ENCODE measurements at regions not wholly inside any gene's neighbourhood (a gene's known extent, or its start where the extent isn't known, plus 50 kb on each side); places are given as distances from the start of the nearest gene placed in this dataset.

DNA sequence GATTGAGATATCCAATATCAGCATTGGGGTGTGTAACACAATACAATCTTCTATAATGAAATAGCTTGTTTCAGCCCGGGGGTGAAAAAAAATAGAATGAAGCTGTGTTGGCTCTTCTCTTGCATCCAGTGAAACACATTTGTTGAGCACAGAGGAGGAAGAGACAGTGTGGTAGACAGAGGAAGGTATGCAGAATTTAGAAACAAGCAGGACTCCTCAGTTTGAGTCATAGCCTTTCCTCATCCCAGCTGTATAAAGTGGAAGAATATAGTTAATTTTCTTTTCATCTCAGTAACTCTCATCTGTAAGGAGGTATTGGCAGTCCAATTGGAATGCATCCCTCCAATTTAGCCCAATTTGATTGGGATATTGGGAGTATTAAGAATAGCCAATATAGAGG is 302.2 kb upstream of the VLDLR start:
- DNase-seq: no peak

DNA sequence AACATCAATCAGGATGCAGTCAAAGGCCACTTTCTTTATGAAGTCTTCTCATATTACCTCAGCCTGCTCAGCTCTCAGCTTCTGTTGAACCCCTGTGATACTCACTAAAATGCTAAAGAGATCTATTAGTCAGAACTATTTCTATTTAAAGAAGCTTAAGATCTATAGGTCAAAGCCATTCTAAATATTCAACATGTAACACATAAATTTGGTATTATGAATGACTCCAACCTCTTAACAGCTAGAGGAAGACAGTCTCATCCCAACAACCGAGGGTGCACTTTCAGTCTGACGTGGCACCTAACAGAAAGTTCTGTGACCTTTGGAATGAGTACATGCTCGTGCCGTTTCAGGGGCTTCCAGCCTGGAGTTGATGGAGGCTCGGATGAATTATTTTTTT is 301.5 kb upstream of the VLDLR start:
- DNase-seq: no peak

DNA sequence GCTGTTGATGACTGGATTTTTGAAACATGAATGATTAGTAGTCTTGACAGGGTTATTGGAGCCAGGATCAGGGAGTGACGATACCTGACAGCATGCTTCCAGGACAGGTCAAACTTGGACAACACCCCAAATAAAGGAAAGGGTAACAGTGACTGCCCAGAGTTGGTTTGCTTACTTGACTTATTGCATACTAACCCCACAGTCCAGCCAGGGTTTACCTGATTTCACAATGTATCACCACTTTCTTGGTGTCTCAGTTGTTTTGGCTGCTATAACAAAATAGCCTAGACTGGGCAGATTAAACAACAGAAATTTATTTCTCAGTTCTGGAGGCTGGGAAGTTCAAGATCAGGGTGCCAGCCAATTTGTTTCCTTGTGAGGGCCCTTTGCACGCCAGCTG is 301.0 kb upstream of the VLDLR start:
- no peak for DNase-seq

DNA sequence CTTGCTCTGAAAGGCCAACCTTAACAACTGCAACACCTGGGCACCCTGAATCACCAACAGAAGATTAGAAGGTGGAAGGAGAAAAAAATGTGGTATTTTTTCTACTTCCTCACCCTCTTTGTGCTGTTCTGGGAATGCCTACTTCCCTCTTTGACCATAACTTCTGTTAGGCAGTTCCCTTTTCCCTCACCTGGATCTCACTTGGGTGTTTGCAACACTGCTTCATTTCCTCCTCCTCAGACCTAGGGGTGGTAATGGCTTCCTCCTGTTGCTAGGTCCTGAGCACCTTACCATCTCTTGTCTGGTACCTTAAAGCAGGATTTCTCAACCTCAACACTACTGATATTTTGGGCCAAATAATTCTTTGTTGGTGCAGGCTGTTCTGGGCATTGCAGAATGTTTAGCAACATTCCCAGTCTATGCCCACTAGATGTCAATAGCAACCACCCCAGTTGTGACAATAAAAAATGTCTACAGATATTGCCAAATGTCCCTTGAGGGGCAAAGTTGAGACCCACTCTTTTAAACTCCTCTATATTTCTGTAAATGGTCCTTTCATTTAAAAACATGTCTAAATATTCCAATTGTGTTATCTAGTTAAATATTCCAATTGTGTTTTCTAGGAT is 300.0 kb upstream of the VLDLR start:
- DNase-seq: no peak

DNA sequence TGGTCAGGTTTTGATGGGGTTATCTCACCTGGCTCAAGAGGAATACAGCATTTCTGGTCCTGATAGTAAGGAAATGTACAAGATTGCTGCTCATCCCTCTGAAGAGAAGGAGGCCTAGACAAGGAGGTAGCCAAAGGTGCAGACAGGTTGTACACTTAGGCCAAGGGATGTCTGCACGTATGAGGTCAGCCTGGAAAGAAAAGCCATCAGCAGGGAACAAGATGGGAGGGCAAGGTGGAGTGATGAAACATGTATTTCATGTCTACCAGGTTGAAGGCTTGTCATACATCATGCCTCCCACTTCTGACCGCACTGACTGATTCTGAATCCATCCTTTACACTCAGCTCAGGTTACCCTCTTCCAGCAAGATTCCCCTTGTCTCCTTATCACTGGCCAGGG is 296.8 kb upstream of the VLDLR start:
- no peak for DNase-seq

DNA sequence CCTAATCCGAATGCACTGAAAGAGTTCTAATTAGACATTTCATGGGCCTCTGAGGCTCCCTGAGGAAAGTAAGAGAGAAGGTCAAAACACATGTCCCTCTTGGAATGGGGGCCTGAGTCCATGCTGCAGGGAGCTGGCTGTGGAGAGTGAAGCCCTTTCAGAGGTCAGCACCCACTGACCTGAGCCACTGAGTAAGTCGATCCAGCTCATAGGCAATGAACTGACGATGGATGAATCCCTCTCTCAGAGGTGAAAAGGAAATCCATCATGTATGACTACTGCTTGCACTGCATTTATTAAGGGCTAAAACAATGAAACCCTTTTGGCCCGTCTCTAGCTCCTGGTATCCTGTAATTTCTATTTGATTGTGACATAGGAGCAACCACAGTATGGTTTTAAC is 288.9 kb upstream of the VLDLR start:
- DNase-seq: no peak

DNA sequence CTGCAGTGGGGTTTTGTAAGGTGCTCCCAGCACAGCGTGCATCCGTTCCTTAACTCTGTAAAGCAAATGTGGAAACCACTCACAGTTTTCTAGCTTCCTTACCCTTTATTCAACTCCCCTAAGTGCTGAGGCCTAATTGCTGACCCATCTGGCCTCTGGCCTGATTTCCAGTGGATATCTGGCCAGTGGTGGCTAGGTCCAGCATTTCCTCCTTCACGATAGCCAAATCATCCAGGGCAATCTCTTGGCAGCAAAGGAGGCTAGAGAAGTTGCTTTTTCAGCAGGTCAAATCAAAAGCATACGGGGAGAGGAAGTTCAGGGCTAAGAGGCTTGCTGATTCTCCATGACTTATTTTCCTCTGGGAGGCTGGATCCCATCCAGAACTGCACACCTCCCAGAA is 286.3 kb upstream of the VLDLR start:
- DNase-seq: no peak

DNA sequence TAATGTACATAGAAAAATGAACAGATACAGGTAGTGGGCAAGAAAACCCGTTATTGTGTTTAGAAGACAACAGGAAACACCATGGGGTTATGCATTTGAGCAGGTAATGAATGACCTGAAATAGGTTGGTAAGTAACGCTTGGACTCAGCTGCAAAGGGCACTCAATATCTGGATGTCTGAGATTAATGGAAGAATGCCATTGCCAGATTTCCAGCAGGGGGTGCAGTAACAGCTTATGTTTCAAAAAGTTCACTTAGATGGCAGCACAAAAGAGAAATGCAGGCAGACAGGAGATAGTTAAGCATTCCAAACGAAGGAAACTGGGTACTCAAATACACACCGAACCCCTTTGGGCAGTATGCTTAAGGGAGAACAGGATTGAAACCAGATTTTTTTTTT is 285.5 kb upstream of the VLDLR start:
- DNase-seq: peak; percentile 3

DNA sequence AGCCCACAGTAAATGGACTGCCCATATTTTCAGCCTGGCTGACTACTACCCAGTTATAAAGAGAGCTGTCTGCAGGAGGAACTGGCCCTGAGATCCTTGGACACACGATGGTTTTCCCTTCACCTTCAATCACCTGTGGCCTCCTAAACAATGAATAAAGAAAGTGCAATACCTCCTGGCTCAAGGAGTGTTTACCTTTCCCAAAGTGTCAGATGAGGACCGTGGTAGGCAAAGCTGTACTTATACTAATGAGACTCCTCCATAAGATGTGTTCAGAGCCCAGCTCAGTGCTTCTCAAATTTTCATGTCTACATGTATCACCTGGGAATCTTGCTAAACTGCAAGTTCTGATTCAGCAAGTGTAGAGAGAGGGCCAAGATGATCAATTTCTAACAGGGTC is 284.5 kb upstream of the VLDLR start:
- no peak for DNase-seq

DNA sequence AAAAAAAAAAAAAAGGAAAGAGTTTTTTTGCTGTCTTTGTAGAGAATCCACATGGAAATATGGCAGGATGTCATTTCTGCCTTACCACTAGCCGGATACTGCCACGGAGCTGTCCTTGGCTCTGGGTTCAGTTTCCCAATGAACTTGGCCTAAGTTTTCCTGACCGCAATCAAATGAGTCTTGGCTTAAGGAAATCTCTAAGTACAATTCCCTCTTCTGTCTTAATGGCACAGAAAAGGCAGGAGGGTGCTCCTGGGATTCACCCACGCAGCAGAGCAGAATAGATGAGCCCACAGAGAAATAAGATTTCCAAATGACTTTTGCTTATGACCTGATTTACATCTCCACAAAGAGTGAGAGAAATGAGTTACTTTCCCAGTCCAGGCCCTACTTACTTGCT is 284.0 kb upstream of the VLDLR start:
- DNase-seq: no peak

DNA sequence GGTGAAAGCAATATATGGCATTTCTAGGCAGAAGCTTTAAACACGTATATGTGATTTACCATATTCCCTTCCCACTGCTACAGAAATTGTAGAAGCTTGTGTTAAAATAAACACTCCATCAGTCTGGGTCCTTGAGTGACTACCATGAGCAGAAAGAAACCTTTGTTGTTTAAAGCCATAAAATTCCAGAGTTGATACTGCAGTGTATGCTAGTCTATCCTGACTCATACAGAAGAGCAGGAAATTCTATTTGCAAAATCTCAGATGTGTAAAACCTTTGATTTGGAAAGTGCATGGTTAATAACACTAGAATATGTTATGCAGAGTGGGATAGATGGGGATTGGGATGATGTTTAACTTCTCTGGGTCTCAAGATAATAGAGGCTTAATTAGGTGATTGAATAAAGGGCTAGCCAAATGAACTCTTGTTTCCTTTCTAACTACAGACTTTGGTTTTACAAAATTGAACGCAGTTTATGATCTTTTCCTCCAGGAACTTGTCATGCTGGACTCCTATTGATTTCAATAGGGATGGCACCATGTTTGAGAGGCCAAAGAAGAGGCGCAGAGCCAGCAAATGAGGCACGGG is 282.7 kb upstream of the VLDLR start:
- no peak for DNase-seq

DNA sequence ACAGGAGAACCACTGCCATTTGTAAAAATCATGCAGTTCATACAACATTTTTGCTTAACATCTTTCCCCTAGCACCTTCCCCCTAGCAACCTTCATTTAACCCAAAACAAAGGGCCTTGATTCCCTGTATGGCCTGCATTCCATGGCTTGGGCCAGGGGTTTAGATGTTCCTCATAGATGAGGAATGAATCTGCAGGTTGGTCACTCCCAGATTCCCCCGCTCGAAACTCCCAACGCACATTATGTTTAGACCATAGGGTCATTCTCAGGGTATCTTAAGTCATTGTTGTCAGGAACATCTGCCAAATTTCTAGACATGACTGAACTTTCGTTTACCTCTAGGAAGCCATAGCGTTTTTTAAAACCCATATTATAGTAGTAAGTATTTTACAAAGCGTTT is 282.2 kb upstream of the VLDLR start:
- no peak for DNase-seq

DNA sequence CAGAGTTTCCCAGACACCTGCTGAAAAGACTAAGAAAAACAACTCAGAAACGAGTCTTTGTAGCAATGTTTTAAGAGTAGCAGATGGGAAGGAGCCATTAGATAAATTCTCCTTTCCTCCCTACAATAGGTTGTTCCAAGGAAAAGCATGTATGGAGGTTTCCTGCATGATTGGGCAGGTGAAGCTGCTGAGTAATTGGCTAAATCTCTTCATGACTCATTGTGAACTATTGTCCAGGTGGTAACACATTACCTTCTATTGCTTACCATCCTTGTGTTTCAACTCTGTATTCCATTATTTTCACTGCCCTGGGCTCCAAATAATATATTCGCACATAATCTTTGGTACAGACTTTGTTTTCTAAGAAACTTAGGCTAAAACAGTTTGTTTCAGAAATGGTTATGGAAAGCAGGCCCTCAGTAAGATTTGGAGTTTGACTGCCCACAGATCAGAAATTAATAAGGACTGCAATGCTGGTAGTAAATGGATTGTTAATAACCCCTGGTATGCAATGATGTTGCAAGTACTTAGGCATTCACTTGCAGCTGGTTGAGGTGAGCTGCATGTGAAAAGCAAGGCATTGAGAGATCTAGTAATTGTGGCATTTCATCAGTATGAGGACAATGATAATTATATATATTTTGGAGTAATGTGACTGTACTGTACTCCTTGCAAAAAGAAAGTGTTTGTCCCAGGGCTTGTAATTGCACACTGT is 281.4 kb upstream of the VLDLR start:
- no peak for DNase-seq

DNA sequence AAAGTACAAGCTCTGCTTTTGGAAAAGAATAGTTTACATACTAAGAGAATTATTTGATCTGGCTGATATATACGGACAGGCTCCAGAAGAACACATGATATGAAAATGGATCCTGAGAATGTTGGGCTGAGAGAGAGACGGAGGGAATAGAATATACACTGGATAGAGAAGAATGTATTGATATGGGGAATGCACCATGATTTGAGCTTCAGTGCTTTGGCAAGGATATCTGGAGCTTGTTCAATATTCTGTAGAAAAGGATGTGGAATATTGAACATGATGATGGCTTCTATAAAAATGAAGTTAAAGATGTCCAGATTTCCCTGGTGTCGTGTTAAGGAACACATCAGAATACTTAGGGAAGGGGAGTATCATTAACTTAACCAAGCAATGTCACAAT is 280.5 kb upstream of the VLDLR start:
- DNase-seq: no peak

DNA sequence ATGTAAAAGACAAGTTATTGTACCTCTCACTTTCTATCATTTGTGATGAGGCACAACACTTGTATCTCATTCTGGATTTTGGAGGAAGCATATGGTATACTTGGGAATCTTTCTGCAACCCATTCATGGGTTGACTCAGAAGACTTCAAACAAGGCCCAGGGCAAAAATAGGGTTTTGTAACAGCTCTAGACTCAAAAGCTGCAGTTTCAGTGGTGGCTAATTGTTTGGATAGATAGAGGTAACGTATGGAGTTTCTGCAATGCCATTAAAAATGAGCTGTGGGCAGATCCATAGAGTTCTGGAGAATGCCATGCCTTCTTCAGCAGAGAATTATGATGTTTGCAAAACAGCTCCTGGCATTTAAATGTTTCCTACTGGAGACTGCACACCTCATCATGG is 279.6 kb upstream of the VLDLR start:
- no peak for DNase-seq

DNA sequence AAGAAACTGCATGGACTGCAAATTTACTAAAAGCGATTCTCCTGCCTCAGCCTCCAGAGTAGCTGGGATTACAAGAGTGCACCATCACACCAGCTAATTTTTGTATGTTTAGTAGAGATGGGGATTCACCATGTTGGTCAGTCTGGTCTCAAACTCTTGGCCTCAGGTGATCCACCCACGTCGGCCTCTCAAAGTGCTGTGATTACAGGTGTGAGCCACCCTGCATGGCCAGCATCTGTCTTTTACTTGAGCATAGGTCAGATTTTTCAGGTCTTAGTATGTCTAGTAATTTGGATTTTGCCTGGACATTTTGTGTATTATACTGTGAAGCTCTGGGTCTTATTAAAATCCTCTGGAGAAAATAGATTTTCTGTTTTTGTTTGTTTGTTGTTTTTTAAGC is 277.8 kb upstream of the VLDLR start:
- no peak for DNase-seq

DNA sequence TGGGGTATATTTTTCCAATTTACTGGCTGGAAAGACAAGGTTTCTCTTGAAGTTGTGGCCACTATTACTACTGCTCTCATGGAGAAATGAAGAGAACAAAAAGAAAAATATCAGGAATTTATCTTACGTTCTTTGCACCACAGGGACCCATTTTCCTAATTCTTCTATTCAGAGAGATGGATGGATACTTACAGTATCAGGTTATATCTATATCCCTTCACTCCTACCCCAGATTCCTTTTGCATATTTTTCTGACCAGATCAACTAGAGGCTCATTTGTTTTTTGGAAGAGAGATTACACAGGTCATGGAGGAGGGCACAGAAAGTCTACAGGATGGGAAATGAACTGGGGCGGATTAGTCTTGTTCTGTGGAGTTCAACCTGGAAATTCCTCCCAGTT is 277.2 kb upstream of the VLDLR start:
- DNase-seq: no peak

DNA sequence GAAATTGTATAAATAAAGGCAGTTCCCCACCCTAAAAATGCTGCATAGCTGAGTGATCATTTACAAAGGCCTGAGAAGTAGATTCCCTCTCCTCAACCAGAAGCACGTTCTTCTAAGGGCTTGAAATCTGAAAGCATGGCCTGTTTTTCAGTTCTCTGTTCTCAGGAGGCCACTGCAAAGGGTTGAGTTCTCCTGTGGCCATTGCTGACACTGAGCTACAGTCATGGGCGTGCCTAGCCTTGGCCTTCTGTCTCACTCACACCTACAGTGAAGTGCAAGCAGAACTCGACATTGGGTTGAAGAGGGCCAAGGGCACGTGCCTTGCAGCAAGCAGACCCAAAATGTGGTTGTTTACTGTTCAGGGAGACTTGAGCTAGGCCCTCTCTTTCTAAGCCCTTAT is 276.6 kb upstream of the VLDLR start:
- no peak for DNase-seq

DNA sequence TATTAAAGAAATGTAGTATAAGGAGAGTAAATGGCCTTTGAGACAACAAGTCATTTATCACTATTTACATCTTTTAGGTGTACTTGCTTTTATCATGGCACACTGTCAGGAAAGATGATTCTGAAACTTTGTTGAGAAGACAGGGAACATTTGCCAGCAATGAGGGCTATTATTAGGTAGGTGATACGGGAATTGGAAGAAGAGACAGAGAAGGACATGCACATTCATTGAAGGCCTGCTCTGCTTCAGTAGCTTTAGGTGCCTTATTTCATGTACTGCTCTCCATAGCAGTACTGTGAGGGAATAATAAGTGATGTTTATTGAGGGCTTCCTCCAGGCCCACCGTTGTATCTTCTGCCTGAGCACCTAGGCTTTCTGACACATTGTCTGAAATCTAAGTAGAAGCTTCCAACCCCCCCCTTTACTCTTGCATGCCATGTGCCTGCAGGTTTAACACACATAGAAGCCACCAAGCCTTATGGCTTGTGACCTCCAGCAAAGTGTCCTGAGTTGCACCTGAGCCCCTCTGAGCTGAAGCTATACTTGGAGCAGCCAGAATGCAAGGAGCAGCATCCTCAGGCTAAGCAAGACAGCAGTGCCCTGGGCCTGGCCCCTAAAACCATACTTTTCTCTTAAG is 275.2 kb upstream of the VLDLR start:
- DNase-seq: no peak

DNA sequence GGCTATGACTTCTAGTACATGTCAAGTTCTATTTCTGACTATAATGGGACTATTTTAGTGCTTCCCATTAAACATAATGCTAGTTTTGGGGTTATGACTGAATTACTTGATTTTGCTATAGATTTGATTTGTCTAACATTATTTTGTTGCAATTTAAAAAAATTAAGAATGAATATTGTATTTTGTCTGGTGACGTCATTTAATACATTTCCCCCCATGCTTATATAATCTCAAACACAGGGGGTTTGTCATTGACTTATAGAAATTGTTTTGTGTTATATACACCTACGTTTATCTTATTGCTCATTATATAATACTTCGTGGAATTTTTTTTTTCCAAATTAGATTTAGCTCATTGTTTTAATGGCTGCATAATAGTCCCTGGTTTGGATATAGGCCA is 270.3 kb upstream of the VLDLR start:
- DNase-seq: no peak

DNA sequence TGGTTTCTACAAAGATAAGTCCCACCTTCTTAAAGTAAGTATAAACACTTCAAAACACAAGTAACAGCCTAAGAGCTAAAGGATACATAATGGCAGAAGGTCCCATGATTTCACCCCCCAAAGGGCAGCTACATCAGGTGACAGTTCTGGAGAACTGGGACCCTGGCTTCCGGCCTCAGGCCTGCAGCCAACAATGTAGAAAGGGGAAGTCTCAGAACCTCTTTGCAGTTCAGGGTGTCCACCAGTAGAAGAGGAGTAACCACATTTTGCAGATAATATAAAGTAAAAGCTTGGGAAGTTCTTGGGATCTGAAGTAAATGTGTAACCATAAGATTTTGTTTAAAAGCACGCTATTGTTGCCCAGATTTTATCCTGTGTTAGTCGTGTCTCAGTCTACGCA is 267.4 kb upstream of the VLDLR start:
- DNase-seq: no peak

DNA sequence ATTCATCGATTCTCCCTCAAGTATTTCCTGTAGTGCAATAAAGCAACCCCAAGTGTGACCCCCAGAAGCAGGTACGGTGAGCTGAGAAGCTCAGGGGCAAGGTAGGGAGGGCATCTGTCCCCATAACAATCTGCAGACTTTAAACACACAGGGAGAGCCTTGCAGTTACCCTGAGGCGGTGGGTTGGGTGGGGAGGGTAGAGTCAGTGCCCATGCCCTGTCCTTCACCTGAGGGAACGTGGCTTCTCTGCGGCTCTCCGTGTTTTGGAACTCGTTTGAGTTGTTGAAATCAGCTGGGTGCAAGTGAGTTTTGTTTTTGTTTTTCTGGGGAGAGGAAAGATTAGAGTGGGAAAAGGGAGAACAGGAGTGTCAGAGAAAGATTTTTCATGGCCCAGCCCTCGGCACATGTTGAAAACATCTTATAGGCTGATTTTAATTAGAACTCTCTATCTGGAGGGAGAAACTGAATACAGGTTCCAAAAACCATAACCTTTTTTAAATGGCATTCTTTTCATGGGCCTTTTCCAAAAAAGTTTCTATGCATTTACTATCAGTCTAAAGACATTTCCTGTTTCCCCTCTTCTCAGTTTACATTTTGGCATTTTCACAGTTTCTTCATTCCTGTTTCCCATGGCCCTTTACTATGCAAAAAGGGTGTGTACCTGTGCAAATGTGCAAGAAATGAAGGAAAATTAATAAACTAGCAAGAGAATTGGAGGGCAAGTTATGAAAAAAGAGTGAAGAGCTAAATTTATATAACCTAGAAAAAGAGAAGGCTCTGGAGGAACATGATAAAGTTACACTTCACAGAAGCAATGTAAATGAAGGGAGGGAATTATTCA is 266.5 kb upstream of the VLDLR start:
- DNase-seq: no peak

DNA sequence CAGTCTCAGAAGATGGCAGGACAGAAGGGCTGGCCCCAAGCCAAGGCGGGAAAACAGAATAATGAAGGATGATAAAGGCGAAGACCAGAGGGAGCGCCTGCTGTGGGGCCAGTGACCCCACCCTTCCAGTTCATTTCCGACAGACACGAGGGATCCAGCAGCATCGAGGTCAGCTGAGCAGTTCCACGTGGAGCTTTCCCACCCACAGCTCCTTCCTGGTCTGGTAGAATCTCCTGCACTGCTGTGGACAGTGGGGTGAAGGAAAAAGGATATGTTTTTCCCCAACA is 265.9 kb upstream of the VLDLR start:
- no peak for DNase-seq
